ENCODE measurements at regions not wholly inside any gene's neighbourhood (a gene's known extent, or its start where the extent isn't known, plus 50 kb on each side); places are given as distances from the start of the nearest gene placed in this dataset.

DNA sequence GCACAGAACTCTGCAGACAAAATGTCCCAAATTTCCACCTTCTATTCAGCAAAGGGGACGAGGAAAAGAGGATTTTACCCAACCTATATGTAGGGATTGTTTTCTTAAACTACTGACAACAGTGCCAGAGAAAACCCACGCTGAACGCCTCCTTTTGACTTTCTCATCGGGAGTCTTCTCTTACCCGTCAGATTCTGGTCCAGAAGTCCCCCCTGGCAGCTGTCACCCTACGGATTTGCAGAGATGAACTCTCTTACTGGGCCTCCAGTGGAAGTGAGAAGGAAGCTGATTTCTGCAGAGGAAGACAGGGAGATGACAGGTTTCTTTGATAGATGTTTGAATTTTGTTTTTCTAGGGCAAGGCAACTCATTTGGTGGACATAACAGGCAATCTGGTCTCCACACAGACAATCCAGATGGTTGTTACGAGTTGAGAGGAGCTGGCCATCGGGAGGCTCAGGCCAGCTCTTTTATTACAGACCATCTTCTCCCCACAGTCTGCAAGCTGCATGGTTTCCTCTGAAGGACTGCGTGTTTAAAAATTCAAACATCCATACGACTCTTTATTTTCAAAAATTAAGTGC is 804.3 kb downstream of the RNF144A start:
- no peak for TF ChIP-seq POLR2A (IDR thresholded peaks at IDR 0.05)
- TF ChIP-seq, protein P1, sequence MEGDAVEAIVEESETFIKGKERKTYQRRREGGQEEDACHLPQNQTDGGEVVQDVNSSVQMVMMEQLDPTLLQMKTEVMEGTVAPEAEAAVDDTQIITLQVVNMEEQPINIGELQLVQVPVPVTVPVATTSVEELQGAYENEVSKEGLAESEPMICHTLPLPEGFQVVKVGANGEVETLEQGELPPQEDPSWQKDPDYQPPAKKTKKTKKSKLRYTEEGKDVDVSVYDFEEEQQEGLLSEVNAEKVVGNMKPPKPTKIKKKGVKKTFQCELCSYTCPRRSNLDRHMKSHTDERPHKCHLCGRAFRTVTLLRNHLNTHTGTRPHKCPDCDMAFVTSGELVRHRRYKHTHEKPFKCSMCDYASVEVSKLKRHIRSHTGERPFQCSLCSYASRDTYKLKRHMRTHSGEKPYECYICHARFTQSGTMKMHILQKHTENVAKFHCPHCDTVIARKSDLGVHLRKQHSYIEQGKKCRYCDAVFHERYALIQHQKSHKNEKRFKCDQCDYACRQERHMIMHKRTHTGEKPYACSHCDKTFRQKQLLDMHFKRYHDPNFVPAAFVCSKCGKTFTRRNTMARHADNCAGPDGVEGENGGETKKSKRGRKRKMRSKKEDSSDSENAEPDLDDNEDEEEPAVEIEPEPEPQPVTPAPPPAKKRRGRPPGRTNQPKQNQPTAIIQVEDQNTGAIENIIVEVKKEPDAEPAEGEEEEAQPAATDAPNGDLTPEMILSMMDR (IDR thresholded peaks at IDR 0.05), result no peak

Measured in adrenal gland (tissue), 5 donors.